PC-9 (cell line): ENCODE measurements at regions not wholly inside any gene's neighbourhood (a gene's known extent, or its start where the extent isn't known, plus 50 kb on each side); places are given as distances from the start of the nearest gene placed in this dataset.

ENCODE experiments used
- CTCF ChIP-seq: fragments of 200-600 bp; sonication (generic); conservative IDR thresholded peaks from 2 replicates; pipeline ENCODE4 v1.6.1; 2017; ENCODE audit warnings: mixed run types, antibody characterized with exemption, mild to moderate bottlenecking, moderate library complexity
- EZH2 ChIP-seq: fragments of 200-600 bp; sonication (generic); IDR thresholded peaks from 2 replicates; pipeline ENCODE4 v1.8.0; 2017; ENCODE audit warnings: antibody characterized with exemption, low read depth

DNA sequence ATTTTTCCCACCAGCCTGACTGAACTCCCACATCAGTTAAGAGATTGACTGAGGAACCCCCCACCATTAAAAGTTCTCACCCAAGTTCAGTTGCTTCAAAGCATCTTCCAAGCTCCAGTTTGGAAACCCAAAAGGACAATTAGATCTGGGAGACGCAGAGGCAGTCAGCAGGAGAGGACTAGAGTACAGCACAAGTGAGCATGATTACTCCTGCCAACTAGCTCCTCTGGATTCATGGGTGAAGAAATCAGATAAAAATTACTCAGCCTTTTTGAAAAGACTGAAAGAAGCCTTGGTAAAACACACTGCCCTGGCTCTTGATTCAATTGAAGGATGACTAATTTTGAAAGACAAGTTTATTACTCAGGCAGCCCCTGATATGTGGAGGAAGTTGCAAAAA lies 297.5 kb downstream of the ADAM29 start:
- no peak for TF ChIP-seq CTCF
- no peak for TF ChIP-seq EZH2
